GM04503 (cell line): ENCODE measurements at regions not wholly inside any gene's neighbourhood (a gene's known extent, or its start where the extent isn't known, plus 50 kb on each side); places are given as distances from the start of the nearest gene placed in this dataset.
"Not testable (repeated sequence)": the region's sequence is repeated elsewhere in the genome, so short reads cannot be mapped to it uniquely, and the experiment has no call there.

Experiments
- DNase-seq: peaks from one replicate; pipeline ENCODE4 v3.0.0-alpha.2; 2012; ENCODE audit warnings: low read depth

- DNase-seq = no peak
These were observed 96.8 kb upstream of the DPT start for GRCh38 chr1:168825820-168826219.

- no peak for DNase-seq
These were observed 97.3 kb upstream of the DPT start for GRCh38 chr1:168826269-168826668.

GRCh38 chr1:168827557-168827956, 98.6 kb upstream of the DPT start:
- DNase-seq = no peak

- DNase-seq = no peak
These were observed 100.9 kb upstream of the DPT start for GRCh38 chr1:168829876-168830275.

GRCh38 chr1:168830562-168830961, 101.6 kb upstream of the DPT start:
- DNase-seq = no peak

GRCh38 chr1:168832661-168833060, 103.7 kb upstream of the DPT start:
- DNase-seq = no peak

GRCh38 chr1:168833362-168833761, 104.4 kb upstream of the DPT start:
- DNase-seq = no peak

- DNase-seq = no peak
These were observed 104.8 kb upstream of the DPT start for GRCh38 chr1:168833801-168834224.

GRCh38 chr1:168834225-168834872, 105.3 kb upstream of the DPT start:
- no peak for DNase-seq

- no peak for DNase-seq
These were observed 106.2 kb upstream of the DPT start for GRCh38 chr1:168835176-168835575.

- DNase-seq = no peak
These were observed 106.8 kb upstream of the DPT start for GRCh38 chr1:168835791-168836190.

GRCh38 chr1:168836469-168836868, 107.5 kb upstream of the DPT start:
- DNase-seq = no peak

GRCh38 chr1:168837230-168837629, 108.2 kb upstream of the DPT start:
- not testable (repeated sequence) for DNase-seq

- DNase-seq = no peak
These were observed 113.3 kb upstream of the DPT start for GRCh38 chr1:168842306-168842705.

GRCh38 chr1:168842916-168843315, 113.9 kb upstream of the DPT start:
- no peak for DNase-seq

- DNase-seq = no peak
These were observed 114.4 kb upstream of the DPT start for GRCh38 chr1:168843401-168843800.

- DNase-seq = no peak
These were observed 114.9 kb upstream of the DPT start for GRCh38 chr1:168843950-168844349.

- no peak for DNase-seq
These were observed 116.1 kb upstream of the DPT start for GRCh38 chr1:168845140-168845539.

- no peak for DNase-seq
These were observed 119.0 kb upstream of the DPT start for GRCh38 chr1:168848051-168848450.

GRCh38 chr1:168861421-168862004, 132.5 kb upstream of the DPT start:
- no peak for DNase-seq

- no peak for DNase-seq
These were observed 134.8 kb upstream of the DPT start for GRCh38 chr1:168863772-168864171.

GRCh38 chr1:168864266-168864665, 135.3 kb upstream of the DPT start:
- DNase-seq = no peak

- no peak for DNase-seq
These were observed 137.0 kb upstream of the DPT start for GRCh38 chr1:168865850-168866620.
